Heart left ventricle (tissue), 16 donors: ENCODE measurements at regions not wholly inside any gene's neighbourhood (a gene's known extent, or its start where the extent isn't known, plus 50 kb on each side); places are given as distances from the start of the nearest gene placed in this dataset.
"Not testable (repeated sequence)": the region's sequence is repeated elsewhere in the genome, so short reads cannot be mapped to it uniquely, and the experiment has no call there.

Experiments
- ATAC-seq, 4 donors: fragments of 200-7000 bp; cut with Tn5 transposase; one replicate each; pipeline ENCODE4 v1.9.1; 2020 to 2022; ENCODE audit warnings: moderate library complexity in 4 of 4, mild to moderate bottlenecking in 3 of 4, moderate number of reproducible peaks in 1 of 4
- DNase-seq, 5 donors: peaks; one replicate each; pipeline ENCODE4 v3.0.0-alpha.2; 2020
- H3K27ac ChIP-seq, 12 donors: fragments of 200-600 bp; sonication (generic) in 4 of 12; one replicate each; pipeline versions ENCODE4 v1.5.0 to v1.8.0; 2016 to 2022; ENCODE audit warnings: mild to moderate bottlenecking in 2 of 12
- H3K27me3 ChIP-seq, 9 donors: fragments of 200-600 bp; sonication (generic) in 2 of 9; one replicate each; pipeline versions ENCODE4 v1.5.1 to v1.8.0; 2016 to 2022; ENCODE audit warnings: mild to moderate bottlenecking in 3 of 9
- H3K36me3 ChIP-seq, 9 donors: fragments of 200-600 bp; sonication (generic) in 2 of 9; one replicate each; pipeline versions ENCODE4 v1.5.0 to v1.8.0; 2018 to 2022; ENCODE audit warnings: mild to moderate bottlenecking in 2 of 9
- H3K4me1 ChIP-seq, 12 donors: fragments of 200-600 bp; sonication (generic) in 4 of 12; one replicate each; pipeline versions ENCODE4 v1.5.0 to v1.8.0; 2016 to 2022; ENCODE audit warnings: mild to moderate bottlenecking in 3 of 12
- H3K4me3 ChIP-seq, 12 donors: fragments of 200-600 bp; sonication (generic) in 4 of 12; one replicate each; pipeline versions ENCODE4 v1.5.0 to v1.8.0; 2017 to 2022; ENCODE audit warnings: mild to moderate bottlenecking in 9 of 12, moderate library complexity in 4 of 12
- H3K9me3 ChIP-seq, 12 donors: fragments of 200-600 bp; sonication (generic) in 4 of 12; one replicate each; pipeline versions ENCODE4 v1.5.0 to v1.8.0; 2016 to 2022; ENCODE audit warnings: mild to moderate bottlenecking in 1 of 12
- POLR2A ChIP-seq, 2 donors: fragments of 450-650 bp; IDR thresholded peaks; one replicate each; pipeline ENCODE4 v1.6.1; 2017; ENCODE audit warnings: antibody characterized with exemption in 2 of 2, mild to moderate bottlenecking in 2 of 2, moderate library complexity in 2 of 2
- WGBS, 4 donors: extraction: QIAGEN DNeasy Blood & Tissue Kit in 2 of 4; methylation state at CpG; one replicate each; pipeline versions ENCODE4 v1.1.5 to v1.1.7; 2013 to 2018; 5-methylcytosine and 5-hydroxymethylcytosine counted together
- intact Hi-C, 10 donors: fragments of 100-400 bp; cut with DNase I; formaldehyde crosslinking; loops; one replicate each; pipeline versions ENCODE4 v1.11.1 to v1.14.2; 2022
- TF ChIP-seq, protein P1 (sequence below), 12 donors: fragments of 200-600 bp; sonication (generic) in 4 of 12; IDR thresholded peaks; one replicate each; pipeline versions ENCODE4 v1.5.0 to v1.8.0; 2018 to 2022; ENCODE audit warnings: antibody characterized with exemption in 12 of 12, mild to moderate bottlenecking in 5 of 12
- donor health status: ischemic (EF 13 %, LVEDD 7.1; RV severe dilation, severe dysfunction).
- donor health status: healthy with polysubstance abuse.
- donor health status: DM: no; HTN: yes; CAD: no.
- donor health status: DM: no; HTN: no; CAD: no.
- donor health status: ischemic (EF 25% LVEDD 6.9; RV normal size, moderate dysfunction).
- donor health status: ischemic (EF 25% LVEDD 5.7; RV mildly dilated, moderate dysfunction).
- donor health status: healthy.
- donor health status: DM: yes; HTN: yes; CAD: no.
- donor health status: ischemic (EF 35%, LVEDD 5.7; RV mildly dilated, moderate dysfunction).
- donor health status: nonischemic (EF 11% LVEDD 7.7; RV severe dilation, severe dysfunction).
- donor health status: DM: yes; HTN: yes; CAD: no.
- donor health status: PGD.
- donor health status: ischemic (EF 29% LVEDD 5.4; RV normal size, mild dysfunction).
- donor health status: nonischemic (EF 23%, LVEDD 6.1; RV moderate dilation, normal function).

DNA sequence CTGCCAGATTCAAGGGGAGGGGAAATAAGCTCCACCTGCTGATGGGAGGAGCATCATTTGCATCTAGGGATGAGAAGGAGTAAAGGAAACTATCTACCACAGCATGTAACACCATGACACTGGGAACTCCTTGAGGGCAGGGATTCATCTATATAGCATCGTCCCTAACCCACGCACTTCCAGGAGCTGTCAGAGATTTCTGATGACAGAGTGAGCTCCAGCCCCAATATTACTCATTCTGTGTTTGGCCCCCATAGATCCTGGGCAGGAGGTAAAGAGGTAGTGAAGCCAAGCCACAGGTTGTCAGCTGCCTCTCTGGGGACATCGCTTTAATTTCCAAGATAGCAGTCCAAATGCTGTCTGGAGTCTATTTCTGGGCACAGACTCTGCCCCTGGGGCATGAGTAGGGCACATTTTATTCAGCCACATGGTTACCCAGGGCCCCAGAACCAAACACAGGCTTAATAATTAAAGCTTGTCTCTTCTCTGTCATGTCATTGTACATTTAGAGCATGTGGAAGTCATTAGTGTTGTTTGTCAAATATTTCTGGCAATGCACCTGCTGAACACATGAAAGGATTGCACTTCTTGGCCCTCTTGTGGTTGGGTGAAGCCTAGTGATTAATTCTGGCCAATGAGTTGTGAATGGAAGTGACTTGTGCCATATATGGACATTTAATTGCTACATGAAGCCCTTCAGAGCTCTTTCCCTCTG, 105.9 kb upstream of the POU3F1 start:
- intact Hi-C loops, result no loop called here
- peak in 2 of 4 donors; percentile 48 to 55 for ATAC-seq
- WGBS, 4 donors, result 76 to 88% (median 85%) methylated on average over 3 of the region's 3 CpGs

DNA sequence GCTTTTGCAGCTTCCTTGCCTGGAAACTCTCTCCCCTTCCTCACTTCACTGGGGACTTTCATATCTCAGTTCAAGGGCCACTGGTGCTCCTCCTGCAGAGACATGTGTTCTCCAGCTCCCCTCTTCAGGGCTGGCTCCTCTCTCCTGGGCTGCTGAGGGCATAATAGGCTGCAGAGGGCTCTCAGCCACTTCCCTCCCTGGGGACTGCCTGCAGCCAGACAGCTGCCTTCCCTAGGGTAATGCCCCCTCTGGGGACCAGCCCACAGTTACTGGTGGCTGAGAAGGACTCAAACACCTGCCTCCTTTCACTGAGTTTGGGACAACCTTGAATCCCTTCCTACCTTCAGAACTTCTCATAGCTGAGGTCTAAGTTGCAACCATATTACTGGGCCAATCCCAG, 104.8 kb upstream of the POU3F1 start:
- Histone ChIP-seq H3K27me3 (peaks cover 0 to 3% (median 0%) of the 10 kb centered on the region in 9 donors), H3K36me3 (no peaks in the 10 kb centered on the region), H3K4me1 (peaks cover 0 to 8% (median 0%) of the 10 kb centered on the region in 12 donors), H3K27ac (no peak overlapping the region), H3K9me3 (peaks cover 0 to 18% (median under 1%) of the 10 kb centered on the region in 12 donors), H3K4me3 (no peak overlapping the region)
- TF ChIP-seq POLR2A (IDR thresholded peaks at IDR 0.05), result no peak
- TF ChIP-seq, protein P1, sequence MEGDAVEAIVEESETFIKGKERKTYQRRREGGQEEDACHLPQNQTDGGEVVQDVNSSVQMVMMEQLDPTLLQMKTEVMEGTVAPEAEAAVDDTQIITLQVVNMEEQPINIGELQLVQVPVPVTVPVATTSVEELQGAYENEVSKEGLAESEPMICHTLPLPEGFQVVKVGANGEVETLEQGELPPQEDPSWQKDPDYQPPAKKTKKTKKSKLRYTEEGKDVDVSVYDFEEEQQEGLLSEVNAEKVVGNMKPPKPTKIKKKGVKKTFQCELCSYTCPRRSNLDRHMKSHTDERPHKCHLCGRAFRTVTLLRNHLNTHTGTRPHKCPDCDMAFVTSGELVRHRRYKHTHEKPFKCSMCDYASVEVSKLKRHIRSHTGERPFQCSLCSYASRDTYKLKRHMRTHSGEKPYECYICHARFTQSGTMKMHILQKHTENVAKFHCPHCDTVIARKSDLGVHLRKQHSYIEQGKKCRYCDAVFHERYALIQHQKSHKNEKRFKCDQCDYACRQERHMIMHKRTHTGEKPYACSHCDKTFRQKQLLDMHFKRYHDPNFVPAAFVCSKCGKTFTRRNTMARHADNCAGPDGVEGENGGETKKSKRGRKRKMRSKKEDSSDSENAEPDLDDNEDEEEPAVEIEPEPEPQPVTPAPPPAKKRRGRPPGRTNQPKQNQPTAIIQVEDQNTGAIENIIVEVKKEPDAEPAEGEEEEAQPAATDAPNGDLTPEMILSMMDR (IDR thresholded peaks at IDR 0.05), result no peak
- intact Hi-C loops, result no loop called here
- DNase-seq (no peak), ATAC-seq (no peak)

More for the DNA sequence above, 105.9 kb upstream of the POU3F1 start:
- no peaks in the 10 kb centered on the region for H3K36me3 ChIP-seq
- H3K4me3 ChIP-seq, result no peak overlapping the region
- no peak for DNase-seq
- H3K27me3 ChIP-seq, result peaks cover 0 to 3% (median 0%) of the 10 kb centered on the region in 9 donors
- no peak for TF ChIP-seq POLR2A (IDR thresholded peaks at IDR 0.05)
- TF ChIP-seq, protein P1 (IDR thresholded peaks at IDR 0.05), result peak in 3 of 12 donors; percentile 14 to 39 (median 33)
- H3K9me3 ChIP-seq, result peaks cover 0 to 10% (median 0%) of the 10 kb centered on the region in 12 donors
- H3K27ac ChIP-seq, result no peak overlapping the region
- H3K4me1 ChIP-seq, result peaks cover 0 to 8% (median 0%) of the 10 kb centered on the region in 12 donors

DNA sequence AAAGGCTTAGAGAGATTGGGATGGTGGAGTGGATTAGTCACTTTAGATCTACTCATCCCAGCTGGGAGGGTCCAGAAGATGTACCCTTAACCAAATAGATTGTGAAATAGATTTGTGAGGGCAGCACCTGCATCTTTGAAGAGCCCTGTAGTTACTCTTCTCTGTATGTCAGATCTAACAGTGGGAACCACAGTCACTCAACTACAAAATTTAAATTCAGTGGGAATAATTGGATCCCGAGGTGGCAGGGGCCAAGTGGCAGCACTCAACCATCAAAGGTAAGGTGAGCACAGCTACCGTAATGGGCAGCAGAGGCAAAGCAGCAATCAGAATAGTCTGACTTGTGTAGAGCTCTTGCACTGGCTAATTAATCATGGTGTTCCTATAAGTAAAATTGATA, 99.5 kb upstream of the POU3F1 start:
- H3K4me3 ChIP-seq, H3K36me3 ChIP-seq, ATAC-seq, H3K4me1 ChIP-seq, intact Hi-C loops, H3K27ac ChIP-seq, DNase-seq: not testable (repeated sequence)
- Histone ChIP-seq H3K27me3 (peaks cover 0 to 24% (median 8%) of the 10 kb centered on the region in 9 donors), H3K9me3 (peaks cover 0 to 22% (median 5%) of the 10 kb centered on the region in 12 donors)
- WGBS, 4 donors, result 64 to 74% (median 71%) methylated on average over 2 of the region's 2 CpGs

DNA sequence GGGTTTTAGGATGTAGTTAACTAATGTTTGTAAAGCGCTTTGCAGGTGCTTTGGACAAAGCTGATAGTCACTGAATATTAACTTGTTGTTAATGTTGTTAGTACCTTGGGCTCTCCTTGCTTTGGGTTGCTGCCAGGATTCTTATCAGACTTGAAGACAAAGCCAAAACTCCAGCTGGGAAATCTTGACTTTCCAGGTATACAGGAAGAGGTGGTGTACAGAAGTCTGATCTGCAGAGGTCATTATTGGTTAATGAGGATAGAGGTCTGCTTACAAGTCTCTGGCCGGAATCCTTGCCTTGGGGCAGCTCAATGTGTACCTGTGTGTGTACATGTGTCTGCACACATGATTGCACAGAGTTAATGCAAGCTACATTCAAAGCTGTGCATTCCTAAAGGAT, 96.0 kb upstream of the POU3F1 start:
- Histone ChIP-seq H3K27me3 (peaks cover 0 to 32% (median 8%) of the 10 kb centered on the region in 9 donors), H3K4me1 (peaks cover 0 to 22% (median 13%) of the 10 kb centered on the region in 12 donors), H3K27ac (no peak overlapping the region), H3K36me3 (no peaks in the 10 kb centered on the region), H3K4me3 (no peak overlapping the region), H3K9me3 (peaks cover 0 to 22% (median 5%) of the 10 kb centered on the region in 12 donors)
- TF ChIP-seq, protein P1 (IDR thresholded peaks at IDR 0.05), result no peak
- TF ChIP-seq POLR2A (IDR thresholded peaks at IDR 0.05), result no peak
- intact Hi-C loops, result no loop called here
- WGBS, 4 donors, result 73 to 85% (median 78%) methylated on average over 2 of the region's 2 CpGs
- no peak for ATAC-seq
- DNase-seq, result no peak
